Fibroblast of lung (primary cell): ENCODE measurements at regions not wholly inside any gene's neighbourhood (a gene's known extent, or its start where the extent isn't known, plus 50 kb on each side); places are given as distances from the start of the nearest gene placed in this dataset.

ENCODE experiments used
- DNase-seq, 2 donors: peaks; one replicate each; pipeline versions ENCODE4 v3.0.0 to v3.0.0-alpha.2; 2010; ENCODE audit warnings: low read depth in 2 of 2
- H2AFZ ChIP-seq: 2 replicates; pipeline ENCODE4 v1.5.1; 2012; ENCODE audit warnings: low read length, control low read depth, inconsistent platforms
- H3K27ac ChIP-seq: 2 replicates; pipeline ENCODE4 v1.5.1; 2011; ENCODE audit warnings: low read length, control low read depth; ENCODE audit not compliant: insufficient read depth
- H3K27me3 ChIP-seq: 2 replicates; pipeline ENCODE4 v1.5.1; 2011; ENCODE audit warnings: mild to moderate bottlenecking, low read length; ENCODE audit not compliant: control insufficient read depth, insufficient read depth
- H3K36me3 ChIP-seq: 2 replicates; pipeline ENCODE4 v1.5.1; 2011; ENCODE audit warnings: low read length; ENCODE audit not compliant: control insufficient read depth, insufficient read depth
- H3K4me1 ChIP-seq: 2 replicates; pipeline ENCODE4 v1.5.1; 2011; ENCODE audit warnings: low read length; ENCODE audit not compliant: control insufficient read depth, insufficient read depth; ENCODE audit errors: extremely low read depth
- H3K4me2 ChIP-seq: 2 replicates; pipeline ENCODE4 v1.5.1; 2011; ENCODE audit warnings: low read length, control low read depth; ENCODE audit not compliant: insufficient read depth; ENCODE audit errors: extremely low read depth
- H3K4me3 ChIP-seq, 4 experiments: fragments of 200-600 bp in 1 of 4; sonication (generic) in 1 of 4; replicated peaks in 1 of 4; 2 replicates each; pipeline ENCODE4 v1.5.1; 2011 to 2016; ENCODE audit warnings: low read length in 4 of 4, low read depth in 3 of 4, mild to moderate bottlenecking in 3 of 4, control low read depth in 2 of 4, inconsistent platforms in 1 of 4, mixed read lengths in 1 of 4; ENCODE audit not compliant: insufficient read depth in 1 of 4; ENCODE audit errors: control extremely low read depth in 1 of 4
- H3K79me2 ChIP-seq: 2 replicates; pipeline ENCODE4 v1.5.1; 2012; ENCODE audit warnings: mild to moderate bottlenecking, low read length, inconsistent platforms; ENCODE audit not compliant: control insufficient read depth, insufficient read depth
- H3K9ac ChIP-seq: 2 replicates; pipeline ENCODE4 v1.5.1; 2011; ENCODE audit warnings: mild to moderate bottlenecking, low read length, control low read depth; ENCODE audit not compliant: insufficient read depth
- H3K9me3 ChIP-seq: 2 replicates; pipeline ENCODE4 v1.5.1; 2012; ENCODE audit warnings: low read depth, low read length; ENCODE audit not compliant: control insufficient read depth, insufficient read depth
- H4K20me1 ChIP-seq: 2 replicates; pipeline ENCODE4 v1.5.1; 2011; ENCODE audit warnings: low read length; ENCODE audit not compliant: control insufficient read depth, insufficient read depth; ENCODE audit errors: extremely low read depth
- CTCF ChIP-seq, 2 donors: IDR thresholded peaks in 1 of 2; conservative IDR thresholded peaks in 1 of 2; 1 replicate in 1 of 2; 2 replicates in 1 of 2; pipeline ENCODE4 v1.5.1; 2011 to 2012; ENCODE audit warnings: low read length in 2 of 2, control low read depth in 1 of 2, inconsistent platforms in 1 of 2, low read depth in 1 of 2, mild to moderate bottlenecking in 1 of 2
- EZH2 ChIP-seq: IDR thresholded peaks from 2 replicates; pipeline ENCODE4 v1.5.1; 2012; ENCODE audit warnings: low read length, control low read depth, mild to moderate bottlenecking; ENCODE audit errors: missing control alignments

GRCh38 chrX:16312761-16313623, 145.7 kb downstream of the MAGEB17 start:
- no peaks in the 10 kb centered on the region for H3K4me1 ChIP-seq
- H3K4me3 ChIP-seq, result no peak overlapping the region
- H3K9me3 ChIP-seq, result no peaks in the 10 kb centered on the region
- H3K79me2 ChIP-seq, result no peaks in the 10 kb centered on the region
- TF ChIP-seq EZH2 (no peak), CTCF (conservative IDR thresholded peaks at IDR 0.05 in 1 of 2, IDR thresholded peaks at IDR 0.05 in 1 of 2; ENCODE audit: low read depth in 1 of 2, low read length in 2 of 2) (no peak)
- H4K20me1 ChIP-seq, result no peaks in the 10 kb centered on the region
- H3K4me2 ChIP-seq, result no peak overlapping the region
- H3K36me3 ChIP-seq, result no peaks in the 10 kb centered on the region
- no peak overlapping the region for H3K27ac ChIP-seq
- no peak overlapping the region for H3K9ac ChIP-seq
- H3K27me3 ChIP-seq, result no peaks in the 10 kb centered on the region
- no peak for DNase-seq
- no peak overlapping the region for H2AFZ ChIP-seq

GRCh38 chrX:16316331-16316730, 149.1 kb downstream of the MAGEB17 start:
- DNase-seq, result peak in 1 of 2 donors; percentile 21
- Histone ChIP-seq H2AFZ (no peak overlapping the region), H3K27me3 (no peaks in the 10 kb centered on the region), H3K27ac (no peak overlapping the region), H3K4me3 (no peak overlapping the region), H3K4me1 (no peaks in the 10 kb centered on the region), H3K36me3 (no peaks in the 10 kb centered on the region), H3K9ac (no peak overlapping the region), H3K9me3 (no peaks in the 10 kb centered on the region), H3K4me2 (no peak overlapping the region), H3K79me2 (no peaks in the 10 kb centered on the region), H4K20me1 (no peaks in the 10 kb centered on the region)
- TF ChIP-seq EZH2 (no peak), CTCF (conservative IDR thresholded peaks at IDR 0.05 in 1 of 2, IDR thresholded peaks at IDR 0.05 in 1 of 2; ENCODE audit: low read depth in 1 of 2, low read length in 2 of 2) (no peak)

- Histone ChIP-seq H2AFZ (no peak overlapping the region), H3K27ac (no peak overlapping the region)
- DNase-seq, result peak; percentile 16 to 52
These were observed 152.6 kb downstream of the MAGEB17 start for GRCh38 chrX:16319929-16320328.

More at GRCh38 chrX:16319929-16320328, 152.6 kb downstream of the MAGEB17 start:
- Histone ChIP-seq H3K4me2 (no peak overlapping the region), H3K79me2 (no peaks in the 10 kb centered on the region), H3K9ac (no peak overlapping the region), H3K9me3 (no peaks in the 10 kb centered on the region), H3K36me3 (no peaks in the 10 kb centered on the region), H3K4me1 (no peaks in the 10 kb centered on the region), H3K27me3 (no peaks in the 10 kb centered on the region), H3K4me3 (no peak overlapping the region), H4K20me1 (no peaks in the 10 kb centered on the region)
- TF ChIP-seq CTCF (conservative IDR thresholded peaks at IDR 0.05 in 1 of 2, IDR thresholded peaks at IDR 0.05 in 1 of 2; ENCODE audit: low read depth in 1 of 2, low read length in 2 of 2) (no peak), EZH2 (no peak)
